ENCODE measurements at regions not wholly inside any gene's neighbourhood (a gene's known extent, or its start where the extent isn't known, plus 50 kb on each side); places are given as distances from the start of the nearest gene placed in this dataset.

GRCh38 chr5:3654515-3654914 is 58.9 kb downstream of the IRX1 start:
- no peak for DNase-seq
- no peak for ATAC-seq (replicated peaks in 1 of 2)
- H3K27ac Mint-ChIP-seq: no peak overlapping the region
- H3K36me3 Mint-ChIP-seq (ENCODE audit: insufficient read depth in 2 of 2): peaks cover 2 to 4% of the 10 kb centered on the region in 2 donors
- H3K4me1 Mint-ChIP-seq (ENCODE audit: low read depth): no peaks in the 10 kb centered on the region
- H3K9me3 Mint-ChIP-seq: peaks cover 4% of the 10 kb centered on the region in 2 donors
- no peak overlapping the region for H3K4me3 Mint-ChIP-seq
- H3K27me3 Mint-ChIP-seq (ENCODE audit: low read depth): no peaks in the 10 kb centered on the region

- Mint-ChIP-seq H3K36me3 (ENCODE audit: insufficient read depth in 2 of 2) (peaks cover 0 to 2% of the 10 kb centered on the region in 2 donors), H3K9me3 (peaks cover 3 to 4% of the 10 kb centered on the region in 2 donors), H3K4me3 (no peak overlapping the region), H3K4me1 (ENCODE audit: low read depth) (no peaks in the 10 kb centered on the region), H3K27ac (no peak overlapping the region), H3K27me3 (ENCODE audit: low read depth) (no peaks in the 10 kb centered on the region)
- no peak for ATAC-seq (replicated peaks in 1 of 2)
- no peak for DNase-seq
Observed at GRCh38 chr5:3656803-3657202, 61.2 kb downstream of the IRX1 start.

GRCh38 chr5:3657364-3658022 is 61.9 kb downstream of the IRX1 start:
- Mint-ChIP-seq H3K4me3 (no peak overlapping the region), H3K9me3 (peaks cover 3 to 4% of the 10 kb centered on the region in 2 donors), H3K36me3 (ENCODE audit: insufficient read depth in 2 of 2) (peaks cover 0 to 2% of the 10 kb centered on the region in 2 donors), H3K27ac (no peak overlapping the region), H3K4me1 (ENCODE audit: low read depth) (no peaks in the 10 kb centered on the region), H3K27me3 (ENCODE audit: low read depth) (no peaks in the 10 kb centered on the region)
- no peak for DNase-seq
- no peak for ATAC-seq (replicated peaks in 1 of 2)

DNA sequence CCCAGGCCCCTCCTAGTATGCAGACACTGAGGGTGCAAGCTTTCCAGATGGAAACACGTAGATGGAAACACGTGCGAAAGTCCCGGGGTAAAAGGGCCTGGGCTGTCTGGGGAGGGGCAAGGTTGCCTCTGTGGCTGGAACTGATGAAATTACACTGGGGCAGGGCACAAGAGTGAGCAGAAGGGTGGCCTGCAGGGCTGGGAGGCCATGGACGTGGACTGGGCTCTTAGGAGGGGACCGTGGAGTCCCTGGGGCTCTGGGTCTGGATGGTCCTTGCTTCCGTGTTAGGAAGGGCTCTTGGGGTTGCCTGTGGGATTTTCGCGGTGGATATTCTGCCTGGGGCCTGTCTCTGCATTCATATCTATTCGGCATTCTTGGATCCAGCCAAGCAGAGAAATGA is 63.3 kb downstream of the IRX1 start:
- Mint-ChIP-seq H3K27me3 (ENCODE audit: low read depth) (no peaks in the 10 kb centered on the region), H3K4me3 (no peak overlapping the region), H3K36me3 (ENCODE audit: insufficient read depth in 2 of 2) (peaks cover 2% of the 10 kb centered on the region in 2 donors), H3K27ac (no peak overlapping the region), H3K9me3 (peaks cover 0 to 7% of the 10 kb centered on the region in 2 donors), H3K4me1 (ENCODE audit: low read depth) (no peaks in the 10 kb centered on the region)
- ATAC-seq (replicated peaks in 1 of 2) (no peak), DNase-seq (no peak)

- no peak overlapping the region for H3K4me3 Mint-ChIP-seq
- H3K27ac Mint-ChIP-seq: no peak overlapping the region
- ATAC-seq (replicated peaks in 1 of 2) (no peak), DNase-seq (no peak)
- peaks cover 0 to 7% of the 10 kb centered on the region in 2 donors for H3K9me3 Mint-ChIP-seq
- H3K4me1 Mint-ChIP-seq (ENCODE audit: low read depth): no peaks in the 10 kb centered on the region
- peaks cover 2% of the 10 kb centered on the region in 2 donors for H3K36me3 Mint-ChIP-seq (ENCODE audit: insufficient read depth in 2 of 2)
- no peaks in the 10 kb centered on the region for H3K27me3 Mint-ChIP-seq (ENCODE audit: low read depth)
Observed at GRCh38 chr5:3659907-3660306, 64.3 kb downstream of the IRX1 start.

- no peak overlapping the region for H3K4me3 Mint-ChIP-seq
- H3K36me3 Mint-ChIP-seq (ENCODE audit: insufficient read depth in 2 of 2): peaks cover 2% of the 10 kb centered on the region in 2 donors
- ATAC-seq (replicated peaks in 1 of 2): no peak
- H3K4me1 Mint-ChIP-seq (ENCODE audit: low read depth): no peaks in the 10 kb centered on the region
- H3K9me3 Mint-ChIP-seq: peaks cover 0 to 7% of the 10 kb centered on the region in 2 donors
- DNase-seq: no peak
- no peaks in the 10 kb centered on the region for H3K27me3 Mint-ChIP-seq (ENCODE audit: low read depth)
- no peak overlapping the region for H3K27ac Mint-ChIP-seq
Observed at GRCh38 chr5:3660630-3661029, 65.0 kb downstream of the IRX1 start.

GRCh38 chr5:3661755-3662296 is 66.2 kb downstream of the IRX1 start:
- Mint-ChIP-seq H3K9me3 (peaks cover 3 to 7% of the 10 kb centered on the region in 2 donors), H3K27ac (no peak overlapping the region), H3K36me3 (ENCODE audit: insufficient read depth in 2 of 2) (peaks cover 2% of the 10 kb centered on the region in 2 donors), H3K4me1 (ENCODE audit: low read depth) (no peaks in the 10 kb centered on the region), H3K27me3 (ENCODE audit: low read depth) (no peaks in the 10 kb centered on the region), H3K4me3 (no peak overlapping the region)
- DNase-seq: no peak
- no peak for ATAC-seq (replicated peaks in 1 of 2)

GRCh38 chr5:3662344-3662743 is 66.7 kb downstream of the IRX1 start:
- Mint-ChIP-seq H3K27me3 (ENCODE audit: low read depth) (no peaks in the 10 kb centered on the region), H3K36me3 (ENCODE audit: insufficient read depth in 2 of 2) (peaks cover 0 to 2% of the 10 kb centered on the region in 2 donors), H3K9me3 (peaks cover 3 to 5% of the 10 kb centered on the region in 2 donors), H3K4me3 (no peak overlapping the region), H3K4me1 (ENCODE audit: low read depth) (no peaks in the 10 kb centered on the region), H3K27ac (no peak overlapping the region)
- ATAC-seq (replicated peaks in 1 of 2): no peak
- no peak for DNase-seq

GRCh38 chr5:3671337-3671736 is 75.7 kb downstream of the IRX1 start:
- H3K36me3 Mint-ChIP-seq (ENCODE audit: insufficient read depth in 2 of 2): no peaks in the 10 kb centered on the region
- H3K9me3 Mint-ChIP-seq: peaks cover 3 to 11% of the 10 kb centered on the region in 2 donors
- no peak overlapping the region for H3K4me3 Mint-ChIP-seq
- no peaks in the 10 kb centered on the region for H3K27me3 Mint-ChIP-seq (ENCODE audit: low read depth)
- no peaks in the 10 kb centered on the region for H3K4me1 Mint-ChIP-seq (ENCODE audit: low read depth)
- no peak for ATAC-seq (replicated peaks in 1 of 2)
- DNase-seq: no peak
- no peak overlapping the region for H3K27ac Mint-ChIP-seq

DNA sequence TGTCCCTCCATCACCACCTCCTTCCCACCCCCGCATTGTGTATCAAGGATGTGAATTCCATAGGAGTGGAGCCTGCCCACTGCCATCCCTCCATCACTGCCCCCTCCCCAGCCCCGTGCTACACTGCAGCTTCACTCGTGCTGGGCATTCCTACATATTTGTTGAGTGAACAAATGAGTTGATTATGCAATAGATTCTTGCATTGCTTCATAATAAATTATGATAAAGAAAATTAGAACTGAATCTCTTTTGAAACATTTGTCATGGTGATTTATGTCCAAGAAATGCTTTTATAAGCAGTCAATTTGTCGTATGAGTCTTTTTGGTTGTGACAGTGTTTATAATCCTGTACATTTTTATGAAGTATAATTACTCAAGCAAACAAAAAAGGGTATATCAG is 83.2 kb downstream of the IRX1 start:
- H3K27me3 Mint-ChIP-seq (ENCODE audit: low read depth): no peaks in the 10 kb centered on the region
- H3K9me3 Mint-ChIP-seq: peaks cover 2 to 5% of the 10 kb centered on the region in 2 donors
- ATAC-seq (replicated peaks in 1 of 2) (no peak), DNase-seq (no peak)
- H3K36me3 Mint-ChIP-seq (ENCODE audit: insufficient read depth in 2 of 2): no peaks in the 10 kb centered on the region
- no peak overlapping the region for H3K27ac Mint-ChIP-seq
- H3K4me1 Mint-ChIP-seq (ENCODE audit: low read depth): no peaks in the 10 kb centered on the region
- H3K4me3 Mint-ChIP-seq: no peak overlapping the region

DNA sequence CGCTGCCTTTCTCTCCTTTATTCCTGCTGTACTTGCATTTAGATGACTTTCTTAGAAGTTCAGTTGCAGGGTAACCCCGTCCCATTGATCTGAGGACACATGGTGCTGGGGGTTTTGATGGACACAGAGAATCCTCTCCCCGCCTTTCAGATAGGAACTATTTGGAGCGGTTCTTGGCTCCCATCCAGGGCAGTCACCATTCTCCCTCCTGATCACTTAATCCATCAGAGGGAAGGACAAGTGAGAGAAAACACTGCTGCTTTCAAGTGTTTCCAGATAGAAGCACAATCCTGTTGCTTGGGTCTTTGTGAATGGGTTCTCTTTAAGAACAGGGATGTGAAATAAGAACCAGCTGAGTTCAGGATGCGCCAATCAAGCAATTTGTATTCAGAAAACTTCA is 85.2 kb downstream of the IRX1 start:
- no peak for DNase-seq
- Mint-ChIP-seq H3K4me3 (no peak overlapping the region), H3K27ac (no peak overlapping the region)

DNA sequence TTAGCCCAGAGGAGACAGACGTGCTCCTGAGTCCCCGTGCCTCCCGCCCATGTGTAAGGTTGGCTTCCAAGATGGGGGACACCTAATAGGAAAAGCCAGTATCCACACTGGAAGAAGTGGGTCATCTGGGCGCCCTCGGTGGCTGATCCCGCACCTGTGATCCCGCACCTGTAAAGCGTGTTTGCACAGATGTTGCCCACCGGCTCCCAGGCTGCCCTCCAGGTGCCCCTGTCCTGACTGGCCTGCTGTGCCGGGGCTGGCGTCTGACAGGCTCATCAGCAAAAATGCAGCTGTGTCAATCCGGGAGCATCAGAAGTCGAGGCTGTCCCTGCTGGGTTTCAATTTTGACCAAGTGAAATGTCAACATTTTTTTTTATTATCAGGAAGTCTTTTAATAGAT is 88.5 kb downstream of the IRX1 start:
- Mint-ChIP-seq H3K27ac (no peak overlapping the region), H3K27me3 (ENCODE audit: low read depth) (no peaks in the 10 kb centered on the region), H3K4me1 (ENCODE audit: low read depth) (no peaks in the 10 kb centered on the region), H3K9me3 (peaks cover 2 to 5% of the 10 kb centered on the region in 2 donors), H3K36me3 (ENCODE audit: insufficient read depth in 2 of 2) (no peaks in the 10 kb centered on the region), H3K4me3 (no peak overlapping the region)
- DNase-seq (no peak), ATAC-seq (replicated peaks in 1 of 2) (no peak)

More for the DNA sequence above, 85.2 kb downstream of the IRX1 start:
- no peaks in the 10 kb centered on the region for H3K27me3 Mint-ChIP-seq (ENCODE audit: low read depth)
- H3K9me3 Mint-ChIP-seq: peaks cover 2 to 3% of the 10 kb centered on the region in 2 donors
- ATAC-seq (replicated peaks in 1 of 2): no peak
- no peaks in the 10 kb centered on the region for H3K4me1 Mint-ChIP-seq (ENCODE audit: low read depth)
- H3K36me3 Mint-ChIP-seq (ENCODE audit: insufficient read depth in 2 of 2): no peaks in the 10 kb centered on the region

- H3K9me3 Mint-ChIP-seq: peaks cover 2 to 3% of the 10 kb centered on the region in 2 donors
- ATAC-seq (replicated peaks in 1 of 2) (no peak), DNase-seq (no peak)
- no peaks in the 10 kb centered on the region for H3K4me1 Mint-ChIP-seq (ENCODE audit: low read depth)
- H3K4me3 Mint-ChIP-seq: no peak overlapping the region
- H3K27me3 Mint-ChIP-seq (ENCODE audit: low read depth): no peaks in the 10 kb centered on the region
- H3K36me3 Mint-ChIP-seq (ENCODE audit: insufficient read depth in 2 of 2): no peaks in the 10 kb centered on the region
- H3K27ac Mint-ChIP-seq: no peak overlapping the region
Observed at GRCh38 chr5:3684771-3685354, 89.2 kb downstream of the IRX1 start.

Measured in activated T-cell treated with anti-CD3 and anti-CD28 coated beads, Interleukin-2, amount 50 U/mL, for 72 hours (primary cell).